Endometrium (tissue), 2 donors: ENCODE measurements at regions not wholly inside any gene's neighbourhood (a gene's known extent, or its start where the extent isn't known, plus 50 kb on each side); places are given as distances from the start of the nearest gene placed in this dataset.

Experiments
- FAIRE-seq: peaks from 2 replicates; lab custom pipeline; 2012; peaks lifted over from hg19 to GRCh38; lab: Jason Lieb, UNC
- donor health status: control.
- donor health status: control.

DNA sequence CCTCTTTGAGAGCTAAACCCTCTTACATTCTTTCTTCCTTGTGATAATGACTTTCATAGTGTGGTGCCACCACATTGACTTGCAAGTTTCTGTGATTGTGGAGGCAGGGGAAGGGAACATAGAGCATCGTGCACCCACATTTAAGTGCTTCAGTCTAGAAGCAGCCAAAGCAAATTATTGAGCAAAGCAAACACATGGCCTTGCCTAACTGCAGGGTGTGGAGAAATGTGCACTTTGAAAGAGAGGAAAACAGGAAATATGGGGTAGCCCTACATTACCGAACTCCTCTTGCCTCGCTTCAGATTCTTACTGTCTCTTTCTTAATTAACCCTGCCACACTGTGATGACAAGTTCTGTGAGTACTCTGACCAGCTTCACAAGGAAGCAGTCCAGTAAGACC lies 814.6 kb downstream of the SLC4A3 start:
- no peak for FAIRE-seq

GRCh38 chr2:220445429-220446105 lies 818.1 kb downstream of the SLC4A3 start:
- FAIRE-seq = no peak

DNA sequence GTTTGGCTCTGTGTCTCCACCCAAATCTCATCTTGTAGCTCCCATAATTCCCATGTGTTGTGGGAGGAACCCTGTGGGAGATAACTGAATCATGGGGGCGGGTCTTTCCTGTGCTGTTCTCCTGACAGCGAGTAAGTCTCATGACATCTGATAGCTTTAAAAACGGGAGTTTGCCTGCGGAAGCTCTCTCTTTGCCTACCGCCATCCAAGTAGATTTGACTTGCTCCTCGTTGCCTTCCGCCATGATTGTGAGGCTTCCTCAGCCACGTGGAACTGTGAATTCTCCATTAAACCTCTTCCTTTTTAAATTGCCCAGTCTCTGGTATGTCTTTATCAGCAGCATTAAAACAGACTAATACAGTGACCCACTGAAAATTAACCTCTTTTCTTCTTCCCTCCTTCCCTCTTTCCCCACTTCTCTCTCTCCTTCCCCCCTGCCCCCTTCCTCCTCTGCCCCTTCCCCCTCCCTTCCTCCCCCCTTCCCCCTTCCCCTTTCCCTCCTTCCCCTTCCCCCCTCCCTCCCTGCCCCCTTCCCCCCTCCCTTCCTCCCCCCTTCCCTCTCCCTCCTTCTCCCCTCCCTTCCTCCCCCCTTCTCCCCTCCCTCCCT lies 818.8 kb downstream of the SLC4A3 start:
- FAIRE-seq = no peak

- no peak for FAIRE-seq
Measured at GRCh38 chr2:220450846-220451245, 823.4 kb downstream of the SLC4A3 start.

- FAIRE-seq = no peak
Measured at GRCh38 chr2:220451438-220451837, 824.0 kb downstream of the SLC4A3 start.

DNA sequence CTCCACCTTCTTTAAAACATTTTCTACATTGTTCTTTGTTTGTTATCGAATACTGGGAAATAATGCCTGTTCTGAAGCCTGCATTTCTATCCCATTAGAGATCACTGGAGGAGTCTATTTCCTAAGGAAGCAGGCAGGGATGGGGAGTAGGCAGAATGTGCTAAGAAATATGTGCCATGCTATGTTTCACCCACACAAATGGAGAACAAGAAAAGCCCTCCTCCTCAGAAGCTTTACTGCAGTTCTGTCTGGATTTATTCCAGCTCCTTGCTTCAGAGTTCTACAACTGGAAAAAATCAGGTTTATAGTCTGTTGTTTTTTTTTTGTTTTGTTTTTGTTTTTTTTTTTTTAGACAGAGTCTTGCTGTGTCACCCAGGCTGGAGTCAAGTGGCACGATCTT lies 825.1 kb downstream of the SLC4A3 start:
- FAIRE-seq = peak; percentile 62

- FAIRE-seq = no peak
Measured at GRCh38 chr2:220455351-220455990, 828.0 kb downstream of the SLC4A3 start.

- no peak for FAIRE-seq
Measured at GRCh38 chr2:220458051-220458450, 830.6 kb downstream of the SLC4A3 start.

DNA sequence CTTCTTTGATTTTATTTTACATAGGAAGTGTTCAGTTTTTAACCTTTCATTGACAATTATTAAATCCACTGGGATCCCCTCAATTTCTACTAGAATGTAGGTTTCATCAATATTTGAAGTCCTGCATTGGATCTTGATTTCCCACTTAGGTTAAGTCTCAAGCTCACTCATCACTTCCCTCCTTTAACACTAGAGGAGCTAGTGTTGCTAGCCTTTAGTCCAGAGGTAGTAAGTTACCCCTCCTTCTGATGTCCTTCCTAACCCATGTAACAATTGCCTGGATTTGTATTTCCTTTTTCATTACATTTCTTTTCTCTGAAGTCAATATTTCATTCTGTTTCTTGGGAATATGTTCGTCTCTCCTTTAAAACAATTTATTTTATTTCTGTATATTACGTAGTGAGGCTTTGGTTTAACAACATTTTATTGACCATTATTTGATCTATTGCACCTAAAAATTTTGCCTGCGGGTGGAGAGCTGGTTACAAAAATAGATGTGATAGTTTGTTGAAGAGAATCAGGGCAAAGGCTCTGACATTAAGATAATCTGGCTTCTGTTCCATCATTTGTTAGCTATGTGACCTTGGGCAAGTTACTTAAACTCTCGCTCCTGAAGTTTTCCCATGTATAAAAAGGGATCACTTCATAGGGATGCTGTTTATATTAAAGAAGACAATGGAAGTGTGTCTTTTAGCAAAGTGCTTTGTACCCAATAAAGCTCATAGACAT lies 833.0 kb downstream of the SLC4A3 start:
- FAIRE-seq = no peak

- no peak for FAIRE-seq
Measured at GRCh38 chr2:220463876-220464275, 836.4 kb downstream of the SLC4A3 start.

- FAIRE-seq = no peak
Measured at GRCh38 chr2:220465700-220466099, 838.3 kb downstream of the SLC4A3 start.

GRCh38 chr2:220466251-220466691 lies 838.8 kb downstream of the SLC4A3 start:
- FAIRE-seq = peak; percentile 8

GRCh38 chr2:220469201-220469600 lies 841.8 kb downstream of the SLC4A3 start:
- FAIRE-seq = no peak

DNA sequence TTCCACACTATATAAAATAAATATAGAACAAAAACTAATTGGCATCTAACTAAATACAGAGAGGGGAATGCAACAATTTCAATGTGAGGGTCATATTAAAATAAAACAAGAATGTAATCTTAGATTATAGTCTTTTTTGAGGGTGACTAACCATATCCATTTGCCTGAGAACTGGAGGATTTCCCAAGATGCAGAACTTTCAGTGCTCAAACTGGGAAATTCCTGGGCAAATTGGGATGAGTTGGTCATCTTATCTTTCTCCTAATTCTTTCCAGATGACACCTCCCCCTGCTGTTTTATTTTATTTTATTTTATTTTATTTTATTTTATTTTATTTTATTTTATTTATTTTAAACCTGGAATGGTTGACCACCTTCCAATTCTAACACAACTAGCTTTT lies 846.2 kb downstream of the SLC4A3 start:
- peak; percentile 84 for FAIRE-seq

DNA sequence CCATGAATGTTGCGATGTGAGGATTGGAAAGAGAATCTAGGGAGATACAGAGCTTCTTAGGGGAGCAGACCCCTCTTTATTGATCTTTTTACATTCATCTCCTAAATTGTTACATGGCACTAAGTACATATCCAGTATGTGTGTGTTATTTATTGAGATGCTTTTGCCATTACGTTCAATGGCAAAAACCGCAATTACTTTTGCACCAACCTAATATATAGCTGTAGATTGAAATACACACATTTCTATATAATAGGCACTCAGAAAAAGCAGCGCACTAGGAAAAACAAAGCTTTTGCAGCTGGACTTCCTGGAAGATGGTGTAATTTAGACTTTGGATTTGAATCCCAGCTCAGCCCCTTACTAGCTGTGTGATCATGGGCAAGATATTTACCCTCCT lies 849.4 kb downstream of the SLC4A3 start:
- no peak for FAIRE-seq

- FAIRE-seq = no peak
Measured at GRCh38 chr2:220478305-220479058, 851.1 kb downstream of the SLC4A3 start.

DNA sequence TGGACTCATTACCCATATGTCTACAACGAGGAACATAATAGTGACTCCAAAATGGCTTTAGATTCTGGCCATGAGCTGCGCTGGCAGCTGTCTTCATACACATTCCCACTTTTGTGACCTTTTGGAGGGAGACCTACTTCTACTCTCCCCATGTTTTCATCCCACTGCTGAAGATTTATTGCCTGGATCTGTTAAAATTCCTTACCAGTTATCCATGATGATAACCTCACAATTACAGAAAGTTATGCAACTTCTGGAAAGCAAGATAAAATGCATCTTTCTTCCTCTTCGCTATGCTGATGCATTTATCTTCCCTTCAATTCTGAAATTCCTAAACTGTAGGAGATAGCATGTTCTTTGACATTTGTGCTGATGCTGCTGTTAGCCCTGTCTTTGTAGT lies 855.3 kb downstream of the SLC4A3 start:
- FAIRE-seq = no peak

DNA sequence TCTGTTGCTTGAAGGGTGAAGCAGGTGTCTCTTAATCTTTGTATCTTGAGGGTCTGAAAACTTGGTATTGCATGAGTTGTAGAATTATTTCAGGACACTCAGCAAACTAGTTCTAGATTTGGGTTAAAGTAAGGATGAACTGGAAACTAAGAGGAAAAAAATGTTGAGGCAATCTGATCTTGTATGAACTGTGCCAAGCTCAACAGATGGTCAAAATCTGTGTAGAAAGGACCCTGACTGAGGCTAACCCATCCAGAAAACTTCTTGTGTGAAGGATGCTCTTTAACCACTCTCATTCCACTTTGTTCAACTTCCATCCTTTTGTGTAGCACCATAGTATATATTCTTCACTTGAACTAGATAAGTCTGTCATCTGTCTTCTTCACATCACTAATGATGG lies 861.7 kb downstream of the SLC4A3 start:
- FAIRE-seq = no peak

- FAIRE-seq = no peak
Measured at GRCh38 chr2:220491670-220492069, 864.2 kb downstream of the SLC4A3 start.

DNA sequence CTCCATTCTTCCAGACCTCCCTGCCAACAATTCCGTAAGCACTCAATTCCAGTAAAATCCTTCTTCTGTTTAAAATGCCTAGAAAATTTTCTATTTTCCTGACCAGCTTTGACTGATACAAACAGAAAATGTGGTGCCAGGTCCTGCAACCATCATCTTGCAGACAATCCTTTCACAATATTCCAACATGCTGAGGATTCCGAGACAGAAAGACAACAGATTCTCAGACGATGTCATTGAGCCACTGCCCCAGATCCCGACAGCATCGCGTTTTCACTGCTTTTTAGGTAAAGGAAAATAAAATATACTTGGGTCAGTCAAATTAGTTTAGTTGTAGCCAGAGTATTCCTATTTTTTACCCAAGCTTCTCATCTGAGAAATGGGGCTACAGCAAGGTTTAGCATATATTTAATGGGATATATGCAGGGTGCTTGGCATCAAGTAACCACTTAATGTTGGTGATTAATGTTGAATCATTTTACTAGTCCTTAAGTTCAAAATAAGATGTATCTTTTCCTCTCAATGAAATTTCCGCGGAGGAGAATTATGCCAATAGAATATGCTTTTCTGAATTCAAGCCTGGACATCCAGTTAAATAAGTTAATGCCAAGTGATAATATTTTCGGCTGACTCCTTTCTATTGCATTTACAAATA lies 866.6 kb downstream of the SLC4A3 start:
- FAIRE-seq = no peak

DNA sequence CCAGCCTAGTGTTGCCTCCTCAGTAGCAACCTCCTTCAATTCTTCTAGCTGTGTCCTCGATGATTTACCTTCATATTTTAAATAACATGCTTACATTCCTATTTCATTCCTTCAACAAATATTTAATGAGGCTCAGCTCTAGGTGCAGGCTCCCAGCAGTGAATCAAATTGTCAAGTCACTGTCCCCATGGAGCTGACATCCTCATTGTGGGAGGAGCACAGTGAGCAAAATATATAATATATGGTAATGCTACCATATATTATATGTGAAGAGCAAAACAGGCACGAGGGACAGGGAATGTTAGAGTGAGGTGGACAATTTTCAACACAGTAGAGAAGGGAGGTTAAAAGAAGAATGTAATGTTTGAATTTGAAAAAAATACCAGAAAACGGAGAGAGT lies 869.1 kb downstream of the SLC4A3 start:
- no peak for FAIRE-seq

DNA sequence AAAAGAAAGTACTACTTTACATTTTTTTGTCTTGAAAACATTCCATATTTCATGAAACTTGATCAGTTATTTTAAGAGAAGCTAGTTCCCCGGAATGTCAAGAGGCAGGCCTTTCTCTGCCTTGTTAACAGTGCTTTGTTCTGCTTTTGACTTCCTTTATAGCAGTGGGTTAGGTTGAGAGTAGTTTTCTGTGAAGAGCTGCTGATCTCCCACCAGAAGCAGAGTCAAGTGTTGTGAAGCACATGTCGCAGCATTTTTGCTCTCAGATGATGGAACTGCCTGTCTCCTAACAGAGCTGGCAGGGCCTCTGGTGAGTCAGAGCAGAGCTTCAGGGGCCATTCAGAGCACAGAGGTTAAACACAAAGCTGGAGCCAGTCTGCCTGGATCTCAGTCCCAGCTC lies 871.8 kb downstream of the SLC4A3 start:
- FAIRE-seq = no peak
